HEK293 (cell line): ENCODE measurements at regions not wholly inside any gene's neighbourhood (a gene's known extent, or its start where the extent isn't known, plus 50 kb on each side); places are given as distances from the start of the nearest gene placed in this dataset.

ENCODE experiments used
- CTCF ChIA-PET: fragments of 350-600 bp; formaldehyde crosslinking; extraction: SDS; loops from one replicate; lab custom pipeline; 2021; ENCODE audit warnings: antibody characterized with exemption; lab: Yijun Ruan, JAX
- POLR2A ChIA-PET: fragments of 300-600 bp; formaldehyde crosslinking; extraction: SDS; loops from one replicate; lab custom pipeline; 2020; ENCODE audit warnings: antibody characterized with exemption, inconsistent platforms; lab: Yijun Ruan, JAX
- H3K27ac ChIP-seq: fragments of 200-500 bp; sonication (Bioruptor generic); 2 replicates; pipeline ENCODE4 v1.5.1; 2014; ENCODE audit warnings: low read depth, low read length, control low read depth, inconsistent platforms; ENCODE audit errors: extremely low read depth
- H3K36me3 ChIP-seq, 2 experiments: fragments of 200-500 bp in 1 of 2; sonication (Bioruptor generic) in 1 of 2; 1 replicate in 1 of 2; 2 replicates in 1 of 2; pipeline ENCODE4 v1.5.1; 2014 to 2017; ENCODE audit warnings: inconsistent platforms in 2 of 2, low read length in 2 of 2; ENCODE audit not compliant: control insufficient read depth in 2 of 2, insufficient read depth in 1 of 2
- H3K4me1 ChIP-seq: fragments of 200-500 bp; sonication (Bioruptor generic); 2 replicates; pipeline ENCODE4 v1.5.1; 2014; ENCODE audit warnings: mild to moderate bottlenecking, low read length, inconsistent platforms; ENCODE audit not compliant: control insufficient read depth, insufficient read depth
- H3K4me3 ChIP-seq: 2 replicates; pipeline ENCODE4 v1.5.1; 2011; ENCODE audit warnings: low read depth, mild to moderate bottlenecking, control low read depth, low read length, moderate library complexity
- H3K9me3 ChIP-seq: fragments of 200-500 bp; sonication (Bioruptor generic); 2 replicates; pipeline ENCODE4 v1.5.1; 2014; ENCODE audit warnings: low read depth, low read length, inconsistent platforms; ENCODE audit not compliant: control insufficient read depth, insufficient read depth
- BCL11B ChIP-seq: fragments of 450-650 bp; formaldehyde crosslinking; IDR thresholded peaks from 2 replicates; pipeline ENCODE4 v1.5.1; 2016; ENCODE audit warnings: low read depth, missing biosample characterization, missing genetic modification characterization
- GLIS2 ChIP-seq: fragments of 450-650 bp; formaldehyde crosslinking; IDR thresholded peaks from 2 replicates; pipeline ENCODE4 v1.5.1; 2016; ENCODE audit warnings: missing biosample characterization, missing genetic modification characterization
- HOXA7 ChIP-seq: sonication (generic); formaldehyde crosslinking; IDR thresholded peaks from 2 replicates; pipeline ENCODE4 v1.8.1; 2022; ENCODE audit warnings: missing genetic modification reagents, borderline replicate concordance
- KLF10 ChIP-seq: fragments of 450-650 bp; IDR thresholded peaks from 2 replicates; pipeline ENCODE4 v1.5.1; 2018; ENCODE audit warnings: missing biosample characterization, mild to moderate bottlenecking, missing genetic modification characterization
- KLF8 ChIP-seq: fragments of 450-650 bp; formaldehyde crosslinking; IDR thresholded peaks from 2 replicates; pipeline ENCODE4 v1.5.1; 2016; ENCODE audit warnings: missing biosample characterization, missing genetic modification characterization
- MEIS1 ChIP-seq: sonication (generic); formaldehyde crosslinking; IDR thresholded peaks from 2 replicates; pipeline ENCODE4 v1.8.1; 2022; ENCODE audit warnings: missing genetic modification reagents, mild to moderate bottlenecking, borderline replicate concordance
- PRDM2 ChIP-seq: fragments of 450-650 bp; formaldehyde crosslinking; IDR thresholded peaks from 2 replicates; pipeline ENCODE4 v1.5.1; 2016; ENCODE audit warnings: missing biosample characterization, missing genetic modification characterization, borderline replicate concordance
- WT1 ChIP-seq: fragments of 450-650 bp; formaldehyde crosslinking; IDR thresholded peaks from 2 replicates; pipeline ENCODE4 v1.5.1; 2016; ENCODE audit warnings: missing biosample characterization, missing genetic modification characterization
- ZBTB10 ChIP-seq: fragments of 450-650 bp; formaldehyde crosslinking; IDR thresholded peaks from 2 replicates; pipeline ENCODE4 v1.5.1; 2016; ENCODE audit warnings: missing biosample characterization, missing genetic modification characterization
- ZBTB21 ChIP-seq: fragments of 450-650 bp; formaldehyde crosslinking; IDR thresholded peaks from 2 replicates; pipeline ENCODE4 v1.5.1; 2017; ENCODE audit warnings: missing biosample characterization, missing genetic modification characterization
- ZNF133 ChIP-seq: fragments of 450-650 bp; formaldehyde crosslinking; IDR thresholded peaks from 2 replicates; pipeline ENCODE4 v1.5.1; 2016; ENCODE audit warnings: missing biosample characterization, missing genetic modification characterization
- ZNF350 ChIP-seq: fragments of 450-650 bp; formaldehyde crosslinking; IDR thresholded peaks from 2 replicates; pipeline ENCODE4 v1.5.0; 2017; ENCODE audit warnings: missing biosample characterization, mild to moderate bottlenecking, missing genetic modification characterization
- ZNF391 ChIP-seq: fragments of 450-650 bp; formaldehyde crosslinking; IDR thresholded peaks from 2 replicates; pipeline ENCODE4 v1.5.1; 2016; ENCODE audit warnings: low read depth, missing biosample characterization, missing genetic modification characterization, borderline replicate concordance
- ZNF423 ChIP-seq: fragments of 450-650 bp; formaldehyde crosslinking; IDR thresholded peaks from 2 replicates; pipeline ENCODE4 v1.5.1; 2016; ENCODE audit warnings: missing biosample characterization, missing genetic modification characterization
- ZNF561 ChIP-seq: fragments of 450-650 bp; IDR thresholded peaks from 2 replicates; pipeline ENCODE4 v1.5.1; 2018; ENCODE audit warnings: missing biosample characterization, missing genetic modification characterization, borderline replicate concordance
- ZNF596 ChIP-seq: fragments of 450-650 bp; IDR thresholded peaks from 2 replicates; pipeline ENCODE4 v1.5.0; 2018; ENCODE audit warnings: missing biosample characterization, mild to moderate bottlenecking, missing genetic modification characterization, moderate library complexity
- ZNF777 ChIP-seq: fragments of 450-650 bp; formaldehyde crosslinking; IDR thresholded peaks from 2 replicates; pipeline ENCODE4 v1.5.1; 2017; ENCODE audit warnings: missing biosample characterization, missing genetic modification characterization, borderline replicate concordance
- TF ChIP-seq, protein P1 (sequence below): fragments of 450-650 bp; formaldehyde crosslinking; IDR thresholded peaks from 2 replicates; pipeline ENCODE4 v1.5.1; 2016; ENCODE audit warnings: missing biosample characterization, missing genetic modification characterization, borderline replicate concordance

DNA sequence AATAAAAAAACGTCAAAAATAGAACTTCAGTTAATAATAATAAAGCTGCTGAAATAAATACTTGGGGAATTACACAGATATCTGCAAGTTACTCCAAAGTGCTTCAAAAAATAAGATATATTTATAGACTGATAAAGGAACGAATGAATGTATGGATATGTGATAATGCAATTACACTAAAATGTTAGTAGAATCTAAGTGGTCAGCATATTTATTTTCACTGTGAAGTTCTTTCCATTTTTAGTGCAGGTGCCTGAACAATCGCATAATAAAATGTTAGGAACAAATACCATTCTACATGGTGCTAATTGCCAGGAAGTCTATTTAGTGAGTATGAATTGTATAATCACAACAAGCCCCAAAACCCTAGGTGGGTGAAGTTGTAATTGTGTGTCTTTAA lies 169.6 kb upstream of the RGPD4 start:
- H3K4me3 ChIP-seq = no peak overlapping the region
- TF ChIP-seq MEIS1 (CRISPR knock-in tag) (no peak), PRDM2 (tag by site-specific recombination) (no peak), ZNF561 (no peak), BCL11B (no peak)
- no peaks in the 10 kb centered on the region for H3K36me3 ChIP-seq
- CTCF ChIA-PET = no interaction called here
- POLR2A ChIA-PET = no interaction called here
- no peaks in the 10 kb centered on the region for H3K4me1 ChIP-seq
- no peaks in the 10 kb centered on the region for H3K9me3 ChIP-seq
- no peak overlapping the region for H3K27ac ChIP-seq

DNA sequence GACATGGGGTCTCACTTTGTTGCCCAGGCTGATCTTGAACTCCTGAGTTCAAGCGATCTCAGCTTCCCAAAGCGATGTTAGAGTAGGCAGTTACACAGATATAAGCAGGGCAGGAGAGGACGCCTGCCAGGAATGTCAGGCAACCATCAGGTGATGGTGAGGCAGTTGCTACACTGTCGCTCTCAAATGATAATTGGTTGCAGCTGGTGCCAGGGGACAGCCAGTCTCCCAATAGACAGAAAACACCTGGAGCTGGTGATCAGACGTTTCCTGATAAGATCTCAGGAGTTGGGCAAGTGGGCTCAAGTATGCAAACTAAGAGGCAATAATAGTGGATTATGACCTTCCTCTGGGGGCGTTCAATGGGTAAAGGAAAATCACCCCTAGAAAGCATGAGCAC lies 163.1 kb upstream of the RGPD4 start:
- Histone ChIP-seq H3K4me3 (no peak overlapping the region), H3K4me1 (no peaks in the 10 kb centered on the region), H3K9me3 (no peaks in the 10 kb centered on the region), H3K27ac (no peak overlapping the region), H3K36me3 (no peaks in the 10 kb centered on the region)
- ChIA-PET CTCF (no interaction called here), POLR2A (no interaction called here)
- TF ChIP-seq ZNF596 (no peak), GLIS2 (tag by site-specific recombination) (no peak), KLF10 (tag by site-specific recombination) (no peak), KLF8 (no peak), ZNF350 (tag by site-specific recombination) (no peak), HOXA7 (CRISPR knock-in tag) (no peak), ZNF423 (tag by site-specific recombination) (no peak)

DNA sequence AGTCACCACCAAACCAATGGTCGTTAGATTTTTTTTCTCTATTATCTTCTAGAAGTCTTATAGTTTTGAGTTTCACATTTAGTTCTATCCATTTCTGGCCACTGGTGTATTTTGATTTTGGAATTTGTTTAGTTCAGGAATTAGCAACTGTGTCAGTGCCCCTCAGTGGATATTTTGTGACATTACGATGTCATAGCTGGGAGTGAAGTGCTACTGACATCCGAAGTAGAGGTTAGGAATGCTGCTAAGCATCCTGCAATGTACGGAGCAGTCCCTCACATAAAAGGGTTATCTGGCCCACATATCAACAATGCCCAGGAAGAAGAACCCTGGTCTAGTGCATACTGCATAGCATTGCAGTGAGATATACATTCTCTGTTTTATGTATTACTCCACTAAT lies 157.4 kb upstream of the RGPD4 start:
- POLR2A ChIA-PET = no interaction called here
- no peak for TF ChIP-seq WT1 (tag by site-specific recombination)
- Histone ChIP-seq H3K4me3 (no peak overlapping the region), H3K27ac (no peak overlapping the region), H3K4me1 (no peaks in the 10 kb centered on the region), H3K9me3 (no peaks in the 10 kb centered on the region), H3K36me3 (no peaks in the 10 kb centered on the region)
- CTCF ChIA-PET = interaction anchor here (0.6 kb wide), 1 partner anchor 386 kb away, joined by 3 read pairs; no protein-coding TSS in a partner anchor

DNA sequence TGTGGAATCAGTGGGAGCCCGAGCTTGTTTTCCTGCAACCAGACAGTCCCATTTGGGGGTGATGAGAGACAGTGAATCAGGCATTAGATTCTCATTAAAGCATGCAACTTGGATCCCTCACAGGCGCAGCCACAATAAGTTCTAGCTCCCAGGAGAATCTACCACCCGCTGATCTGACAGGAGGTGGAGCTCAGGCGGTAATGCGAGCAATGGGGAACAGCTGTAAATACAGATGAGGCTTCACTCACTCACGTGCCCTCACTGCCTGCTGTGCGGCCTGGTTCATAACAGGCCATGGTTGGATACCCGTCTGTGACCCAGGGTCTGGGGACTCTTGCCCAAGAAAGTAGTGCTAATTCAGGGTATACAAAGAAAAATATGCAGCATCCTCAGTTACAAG lies 144.8 kb upstream of the RGPD4 start:
- no peaks in the 10 kb centered on the region for H3K4me1 ChIP-seq
- ChIA-PET POLR2A (no interaction called here), CTCF (no interaction called here)
- no peak overlapping the region for H3K4me3 ChIP-seq
- no peak overlapping the region for H3K27ac ChIP-seq
- H3K9me3 ChIP-seq = no peaks in the 10 kb centered on the region
- H3K36me3 ChIP-seq = no peaks in the 10 kb centered on the region
- TF ChIP-seq ZNF391 (tag by site-specific recombination) (no peak), ZNF133 (tag by site-specific recombination) (no peak), ZBTB10 (no peak), ZNF777 (tag by site-specific recombination) (no peak), ZBTB21 (tag by site-specific recombination) (no peak)
- TF ChIP-seq, protein P1, sequence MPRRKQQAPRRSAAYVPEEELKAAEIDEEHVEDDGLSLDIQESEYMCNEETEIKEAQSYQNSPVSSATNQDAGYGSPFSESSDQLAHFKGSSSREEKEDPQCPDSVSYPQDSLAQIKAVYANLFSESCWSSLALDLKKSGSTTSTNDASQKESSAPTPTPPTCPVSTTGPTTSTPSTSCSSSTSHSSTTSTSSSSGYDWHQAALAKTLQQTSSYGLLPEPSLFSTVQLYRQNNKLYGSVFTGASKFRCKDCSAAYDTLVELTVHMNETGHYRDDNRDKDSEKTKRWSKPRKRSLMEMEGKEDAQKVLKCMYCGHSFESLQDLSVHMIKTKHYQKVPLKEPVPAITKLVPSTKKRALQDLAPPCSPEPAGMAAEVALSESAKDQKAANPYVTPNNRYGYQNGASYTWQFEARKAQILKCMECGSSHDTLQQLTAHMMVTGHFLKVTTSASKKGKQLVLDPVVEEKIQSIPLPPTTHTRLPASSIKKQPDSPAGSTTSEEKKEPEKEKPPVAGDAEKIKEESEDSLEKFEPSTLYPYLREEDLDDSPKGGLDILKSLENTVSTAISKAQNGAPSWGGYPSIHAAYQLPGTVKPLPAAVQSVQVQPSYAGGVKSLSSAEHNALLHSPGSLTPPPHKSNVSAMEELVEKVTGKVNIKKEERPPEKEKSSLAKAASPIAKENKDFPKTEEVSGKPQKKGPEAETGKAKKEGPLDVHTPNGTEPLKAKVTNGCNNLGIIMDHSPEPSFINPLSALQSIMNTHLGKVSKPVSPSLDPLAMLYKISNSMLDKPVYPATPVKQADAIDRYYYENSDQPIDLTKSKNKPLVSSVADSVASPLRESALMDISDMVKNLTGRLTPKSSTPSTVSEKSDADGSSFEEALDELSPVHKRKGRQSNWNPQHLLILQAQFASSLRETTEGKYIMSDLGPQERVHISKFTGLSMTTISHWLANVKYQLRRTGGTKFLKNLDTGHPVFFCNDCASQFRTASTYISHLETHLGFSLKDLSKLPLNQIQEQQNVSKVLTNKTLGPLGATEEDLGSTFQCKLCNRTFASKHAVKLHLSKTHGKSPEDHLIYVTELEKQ = no peak
